Nephron (organoid): ENCODE measurements at regions not wholly inside any gene's neighbourhood (a gene's known extent, or its start where the extent isn't known, plus 50 kb on each side); places are given as distances from the start of the nearest gene placed in this dataset.

Experiments
- H3K27ac Mint-ChIP-seq, 3 experiments: 2 replicates each; pipeline ENCODE4 v1.8.0; 2020; ENCODE audit warnings: mixed read lengths in 3 of 3, mild to moderate bottlenecking in 2 of 3, moderate library complexity in 1 of 3
- H3K27me3 Mint-ChIP-seq: 2 replicates; pipeline ENCODE4 v1.8.0; 2021; ENCODE audit warnings: low read depth, mild to moderate bottlenecking, moderate library complexity, mixed read lengths
- H3K36me3 Mint-ChIP-seq: 2 replicates; pipeline ENCODE4 v1.8.0; 2020; ENCODE audit warnings: low read depth, mixed read lengths
- H3K4me1 Mint-ChIP-seq: 2 replicates; pipeline ENCODE4 v1.8.0; 2020; ENCODE audit warnings: mixed read lengths
- H3K4me3 Mint-ChIP-seq, 3 experiments: 2 replicates each; pipeline ENCODE4 v1.8.0; 2020; ENCODE audit warnings: mild to moderate bottlenecking in 3 of 3, mixed read lengths in 3 of 3, moderate library complexity in 2 of 3
- H3K9me3 Mint-ChIP-seq: 2 replicates; pipeline ENCODE4 v1.8.0; 2020; ENCODE audit warnings: mixed read lengths
- TF ChIP-seq, protein P1 (sequence below), 3 experiments: fragments of 200-600 bp; sonication (generic); IDR thresholded peaks; one replicate each; pipeline ENCODE4 v1.5.0; 2021; ENCODE audit warnings: antibody characterized with exemption in 3 of 3; ENCODE audit not compliant: unreplicated experiment in 3 of 3

DNA sequence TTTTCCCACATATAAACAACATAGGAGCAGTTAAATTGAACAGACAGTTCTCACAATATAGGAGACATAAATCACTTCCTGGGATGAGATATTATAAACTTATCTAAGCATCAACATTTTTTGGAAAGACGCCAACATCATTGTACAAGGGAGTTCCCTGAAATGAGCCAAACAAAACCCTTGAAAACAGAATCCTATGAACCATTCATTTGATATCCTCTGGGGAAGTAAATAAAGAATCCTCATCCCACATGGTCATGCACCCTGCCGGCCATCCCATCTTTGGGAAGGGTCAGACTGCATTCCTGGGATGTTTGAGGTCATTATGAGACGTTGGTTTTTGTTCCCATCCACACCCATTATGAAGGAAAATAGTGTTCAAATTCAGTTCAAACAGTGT is 111.8 kb upstream of the USP25 start:
- peaks cover 4% of the 10 kb centered on the region for H3K9me3 Mint-ChIP-seq
- peak overlapping the region; percentile 64 to 87 (median 82) for H3K27ac Mint-ChIP-seq
- no peaks in the 10 kb centered on the region for H3K36me3 Mint-ChIP-seq
- peak overlapping the region in 1 of 3 experiments; percentile 2 for H3K4me3 Mint-ChIP-seq
- TF ChIP-seq, protein P1, sequence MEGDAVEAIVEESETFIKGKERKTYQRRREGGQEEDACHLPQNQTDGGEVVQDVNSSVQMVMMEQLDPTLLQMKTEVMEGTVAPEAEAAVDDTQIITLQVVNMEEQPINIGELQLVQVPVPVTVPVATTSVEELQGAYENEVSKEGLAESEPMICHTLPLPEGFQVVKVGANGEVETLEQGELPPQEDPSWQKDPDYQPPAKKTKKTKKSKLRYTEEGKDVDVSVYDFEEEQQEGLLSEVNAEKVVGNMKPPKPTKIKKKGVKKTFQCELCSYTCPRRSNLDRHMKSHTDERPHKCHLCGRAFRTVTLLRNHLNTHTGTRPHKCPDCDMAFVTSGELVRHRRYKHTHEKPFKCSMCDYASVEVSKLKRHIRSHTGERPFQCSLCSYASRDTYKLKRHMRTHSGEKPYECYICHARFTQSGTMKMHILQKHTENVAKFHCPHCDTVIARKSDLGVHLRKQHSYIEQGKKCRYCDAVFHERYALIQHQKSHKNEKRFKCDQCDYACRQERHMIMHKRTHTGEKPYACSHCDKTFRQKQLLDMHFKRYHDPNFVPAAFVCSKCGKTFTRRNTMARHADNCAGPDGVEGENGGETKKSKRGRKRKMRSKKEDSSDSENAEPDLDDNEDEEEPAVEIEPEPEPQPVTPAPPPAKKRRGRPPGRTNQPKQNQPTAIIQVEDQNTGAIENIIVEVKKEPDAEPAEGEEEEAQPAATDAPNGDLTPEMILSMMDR (IDR thresholded peaks at IDR 0.05; ENCODE audit: unreplicated experiment in 3 of 3): no peak
- H3K4me1 Mint-ChIP-seq: peaks cover 26% of the 10 kb centered on the region
- no peaks in the 10 kb centered on the region for H3K27me3 Mint-ChIP-seq

GRCh38 chr21:15620892-15621291 is 108.9 kb upstream of the USP25 start:
- no peak overlapping the region for H3K4me3 Mint-ChIP-seq
- H3K9me3 Mint-ChIP-seq: no peaks in the 10 kb centered on the region
- no peaks in the 10 kb centered on the region for H3K36me3 Mint-ChIP-seq
- H3K27me3 Mint-ChIP-seq: no peaks in the 10 kb centered on the region
- TF ChIP-seq, protein P1 (IDR thresholded peaks at IDR 0.05; ENCODE audit: unreplicated experiment in 3 of 3): no peak
- no peak overlapping the region for H3K27ac Mint-ChIP-seq
- peaks cover 11% of the 10 kb centered on the region for H3K4me1 Mint-ChIP-seq

DNA sequence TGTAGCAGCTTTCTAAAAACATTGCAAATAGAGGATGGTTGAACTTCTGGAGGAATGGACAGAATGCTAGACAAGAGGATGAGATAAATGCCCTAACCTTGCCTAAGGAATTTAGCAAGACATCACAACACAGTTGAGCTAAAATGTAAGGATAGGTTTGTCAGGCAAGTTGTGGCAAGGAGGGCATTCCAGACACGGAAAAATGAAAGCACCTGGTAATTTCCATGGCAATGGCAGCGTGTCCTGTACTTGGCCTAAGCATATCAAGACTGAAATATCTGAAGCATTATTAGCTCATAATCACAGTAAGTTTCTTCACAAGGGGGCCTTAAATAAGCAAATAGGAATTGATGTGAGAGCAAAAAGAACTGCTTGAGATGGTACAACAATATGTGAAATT is 105.1 kb upstream of the USP25 start:
- H3K27me3 Mint-ChIP-seq: no peaks in the 10 kb centered on the region
- no peak overlapping the region for H3K4me3 Mint-ChIP-seq
- TF ChIP-seq, protein P1 (IDR thresholded peaks at IDR 0.05; ENCODE audit: unreplicated experiment in 3 of 3): no peak

DNA sequence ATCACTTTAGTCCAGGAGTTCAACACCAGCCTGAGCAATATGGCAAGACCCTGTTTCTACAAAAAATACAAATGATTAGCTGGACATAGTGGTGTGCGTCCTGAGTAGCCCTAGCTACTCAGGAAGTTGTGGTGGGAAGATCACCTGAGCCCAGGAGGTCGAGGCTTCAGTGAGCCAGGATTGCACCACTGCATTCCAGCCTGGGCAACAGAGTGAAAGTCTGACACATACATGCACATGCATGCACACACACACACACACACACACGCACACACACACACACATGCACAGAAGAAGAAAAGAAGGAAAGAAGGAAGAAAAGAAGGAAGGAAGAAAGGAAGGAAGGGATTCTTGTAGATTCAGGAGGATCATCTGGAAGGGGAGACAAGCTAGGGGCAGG is 104.4 kb upstream of the USP25 start:
- H3K4me1 Mint-ChIP-seq: no peaks in the 10 kb centered on the region
- no peaks in the 10 kb centered on the region for H3K27me3 Mint-ChIP-seq
- H3K36me3 Mint-ChIP-seq: no peaks in the 10 kb centered on the region
- TF ChIP-seq, protein P1 (IDR thresholded peaks at IDR 0.05; ENCODE audit: unreplicated experiment in 3 of 3): no peak
- no peaks in the 10 kb centered on the region for H3K9me3 Mint-ChIP-seq
- no peak overlapping the region for H3K27ac Mint-ChIP-seq
- H3K4me3 Mint-ChIP-seq: no peak overlapping the region

More for the DNA sequence above, 105.1 kb upstream of the USP25 start:
- Mint-ChIP-seq H3K36me3 (no peaks in the 10 kb centered on the region), H3K9me3 (no peaks in the 10 kb centered on the region), H3K4me1 (no peaks in the 10 kb centered on the region), H3K27ac (no peak overlapping the region)

DNA sequence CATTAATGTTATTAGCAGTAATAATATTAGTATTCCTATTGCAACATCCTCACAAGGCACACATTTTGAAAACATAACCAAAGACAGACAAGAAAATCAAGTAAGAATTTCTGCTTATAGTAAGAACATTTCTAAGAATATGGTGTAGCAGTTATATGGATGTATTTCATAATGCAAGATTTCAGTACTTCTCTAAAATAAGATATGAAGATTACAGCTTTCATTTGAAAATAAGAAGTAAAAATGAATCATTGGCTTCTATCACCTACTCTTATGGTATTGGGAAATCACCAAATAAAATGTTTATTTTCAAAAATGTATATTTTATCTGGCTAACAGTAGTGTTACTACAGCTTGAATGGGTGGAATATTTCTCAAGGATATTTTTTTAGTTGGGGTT is 103.8 kb upstream of the USP25 start:
- no peak overlapping the region for H3K27ac Mint-ChIP-seq
- TF ChIP-seq, protein P1 (IDR thresholded peaks at IDR 0.05; ENCODE audit: unreplicated experiment in 3 of 3): no peak
- no peak overlapping the region for H3K4me3 Mint-ChIP-seq
- no peaks in the 10 kb centered on the region for H3K36me3 Mint-ChIP-seq
- no peaks in the 10 kb centered on the region for H3K27me3 Mint-ChIP-seq
- no peaks in the 10 kb centered on the region for H3K9me3 Mint-ChIP-seq
- no peaks in the 10 kb centered on the region for H3K4me1 Mint-ChIP-seq

- no peaks in the 10 kb centered on the region for H3K4me1 Mint-ChIP-seq
- H3K4me3 Mint-ChIP-seq: no peak overlapping the region
- H3K27ac Mint-ChIP-seq: no peak overlapping the region
- no peaks in the 10 kb centered on the region for H3K9me3 Mint-ChIP-seq
- no peaks in the 10 kb centered on the region for H3K36me3 Mint-ChIP-seq
- TF ChIP-seq, protein P1 (IDR thresholded peaks at IDR 0.05; ENCODE audit: unreplicated experiment in 3 of 3): no peak
- no peaks in the 10 kb centered on the region for H3K27me3 Mint-ChIP-seq
Observed at GRCh38 chr21:15627011-15627410, 102.8 kb upstream of the USP25 start.
